ENCODE measurements at regions not wholly inside any gene's neighbourhood (a gene's known extent, or its start where the extent isn't known, plus 50 kb on each side); places are given as distances from the start of the nearest gene placed in this dataset.
"Not testable (repeated sequence)": the region's sequence is repeated elsewhere in the genome, so short reads cannot be mapped to it uniquely, and the experiment has no call there.

GRCh38 chr7:113751547-113751946, 167.3 kb downstream of the PPP1R3A start:
- Histone ChIP-seq H3K27me3 (ENCODE audit: control insufficient read depth, insufficient read depth, low read length) (no peaks in the 10 kb centered on the region), H3K4me1 (ENCODE audit: control insufficient read depth in 2 of 3, insufficient read depth in 2 of 3, low read depth in 1 of 3, low read length in 3 of 3) (no peaks in the 10 kb centered on the region), H3K4me3 (ENCODE audit: low read length in 3 of 3) (no peak overlapping the region), H3K9me3 (ENCODE audit: control insufficient read depth in 2 of 3, insufficient read depth in 1 of 3, low read length in 3 of 3) (no peaks in the 10 kb centered on the region), H3K9ac (ENCODE audit: low read length in 3 of 3) (no peak overlapping the region), H3K27ac (ENCODE audit: low read depth in 2 of 2, low read length in 2 of 2) (no peak overlapping the region), H3K36me3 (ENCODE audit: control insufficient read depth in 2 of 3, insufficient read depth in 3 of 3, low read length in 3 of 3) (no peaks in the 10 kb centered on the region)
- intact Hi-C loops (cut with DNase I), result no loop called here
- no peak for TF ChIP-seq CTCF (IDR thresholded peaks at IDR 0.05; ENCODE audit: borderline replicate concordance, extremely low read depth, insufficient read depth)
- DNase-seq, result no peak
- FAIRE-seq, result no peak

GRCh38 chr7:113748385-113748784, 170.4 kb downstream of the PPP1R3A start:
- H3K9me3 ChIP-seq (ENCODE audit: control insufficient read depth in 2 of 3, insufficient read depth in 1 of 3, low read length in 3 of 3); FAIRE-seq; H3K4me1 ChIP-seq (ENCODE audit: control insufficient read depth in 2 of 3, insufficient read depth in 2 of 3, low read depth in 1 of 3, low read length in 3 of 3); H3K27me3 ChIP-seq (ENCODE audit: control insufficient read depth, insufficient read depth, low read length); H3K36me3 ChIP-seq (ENCODE audit: control insufficient read depth in 2 of 3, insufficient read depth in 3 of 3, low read length in 3 of 3); intact Hi-C loops (cut with DNase I); DNase-seq; H3K27ac ChIP-seq (ENCODE audit: low read depth in 2 of 2, low read length in 2 of 2); H3K9ac ChIP-seq (ENCODE audit: low read length in 3 of 3); H3K4me3 ChIP-seq (ENCODE audit: low read length in 3 of 3): not testable (repeated sequence)

GRCh38 chr7:113742946-113743431, 175.8 kb downstream of the PPP1R3A start:
- H3K4me1 ChIP-seq (ENCODE audit: control insufficient read depth in 2 of 3, insufficient read depth in 2 of 3, low read depth in 1 of 3, low read length in 3 of 3); H3K9ac ChIP-seq (ENCODE audit: low read length in 3 of 3); H3K9me3 ChIP-seq (ENCODE audit: control insufficient read depth in 2 of 3, insufficient read depth in 1 of 3, low read length in 3 of 3); H3K36me3 ChIP-seq (ENCODE audit: control insufficient read depth in 2 of 3, insufficient read depth in 3 of 3, low read length in 3 of 3); H3K27ac ChIP-seq (ENCODE audit: low read depth in 2 of 2, low read length in 2 of 2); H3K27me3 ChIP-seq (ENCODE audit: control insufficient read depth, insufficient read depth, low read length); intact Hi-C loops (cut with DNase I); H3K4me3 ChIP-seq (ENCODE audit: low read length in 3 of 3); FAIRE-seq: not testable (repeated sequence)
- peak in 1 of 5 donors; percentile 39 for DNase-seq

GRCh38 chr7:113742377-113742776, 176.4 kb downstream of the PPP1R3A start:
- FAIRE-seq (no peak), DNase-seq (no peak)
- peaks cover 0 to 2% (median 0%) of the 10 kb centered on the region in 3 donors for H3K9me3 ChIP-seq (ENCODE audit: control insufficient read depth in 2 of 3, insufficient read depth in 1 of 3, low read length in 3 of 3)
- intact Hi-C loops (cut with DNase I), result no loop called here
- no peak for TF ChIP-seq CTCF (IDR thresholded peaks at IDR 0.05; ENCODE audit: borderline replicate concordance, extremely low read depth, insufficient read depth)
- no peak overlapping the region for H3K9ac ChIP-seq (ENCODE audit: low read length in 3 of 3)
- H3K27me3 ChIP-seq (ENCODE audit: control insufficient read depth, insufficient read depth, low read length), result no peaks in the 10 kb centered on the region
- no peaks in the 10 kb centered on the region for H3K36me3 ChIP-seq (ENCODE audit: control insufficient read depth in 2 of 3, insufficient read depth in 3 of 3, low read length in 3 of 3)
- no peak overlapping the region for H3K4me3 ChIP-seq (ENCODE audit: low read length in 3 of 3)
- no peaks in the 10 kb centered on the region for H3K4me1 ChIP-seq (ENCODE audit: control insufficient read depth in 2 of 3, insufficient read depth in 2 of 3, low read depth in 1 of 3, low read length in 3 of 3)
- H3K27ac ChIP-seq (ENCODE audit: low read depth in 2 of 2, low read length in 2 of 2), result no peak overlapping the region

GRCh38 chr7:113731571-113731970, 187.2 kb downstream of the PPP1R3A start:
- Histone ChIP-seq H3K4me3 (ENCODE audit: low read length in 3 of 3) (no peak overlapping the region), H3K27me3 (ENCODE audit: control insufficient read depth, insufficient read depth, low read length) (no peaks in the 10 kb centered on the region), H3K4me1 (ENCODE audit: control insufficient read depth in 2 of 3, insufficient read depth in 2 of 3, low read depth in 1 of 3, low read length in 3 of 3) (no peaks in the 10 kb centered on the region), H3K9me3 (ENCODE audit: control insufficient read depth in 2 of 3, insufficient read depth in 1 of 3, low read length in 3 of 3) (no peaks in the 10 kb centered on the region), H3K9ac (ENCODE audit: low read length in 3 of 3) (no peak overlapping the region), H3K36me3 (ENCODE audit: control insufficient read depth in 2 of 3, insufficient read depth in 3 of 3, low read length in 3 of 3) (no peaks in the 10 kb centered on the region), H3K27ac (ENCODE audit: low read depth in 2 of 2, low read length in 2 of 2) (no peak overlapping the region)
- intact Hi-C loops (cut with DNase I), result no loop called here
- TF ChIP-seq CTCF (IDR thresholded peaks at IDR 0.05; ENCODE audit: borderline replicate concordance, extremely low read depth, insufficient read depth), result no peak
- no peak for FAIRE-seq
- DNase-seq, result no peak

Data from kidney (tissue), 13 donors.